ENCODE measurements at regions not wholly inside any gene's neighbourhood (a gene's known extent, or its start where the extent isn't known, plus 50 kb on each side); places are given as distances from the start of the nearest gene placed in this dataset.

DNA sequence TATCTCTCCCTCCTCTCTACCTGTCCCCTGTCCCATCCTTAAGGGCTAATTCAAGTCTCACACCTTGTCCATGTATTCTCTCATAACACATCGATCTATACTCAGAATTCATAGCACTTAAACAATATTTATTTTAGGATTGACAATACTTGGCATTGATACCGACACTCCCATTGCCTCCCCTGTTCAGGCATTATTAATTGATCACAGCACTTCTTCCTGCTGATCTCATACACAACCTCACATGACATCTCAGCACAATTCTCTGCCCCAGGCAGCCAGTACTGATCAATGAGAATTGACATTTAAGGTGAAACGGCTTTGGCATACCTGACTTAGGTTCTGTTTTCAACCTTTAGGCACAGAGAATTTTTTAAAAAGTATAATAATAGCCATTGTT is 582.4 kb upstream of the BRINP1 start:
- no peak overlapping the region for H4K91ac ChIP-seq (ENCODE audit: insufficient read length, low read depth, low read length)
- no CpG with 5 or more reads among the region's 3 CpGs for WGBS (ENCODE audit: extremely low coverage, insufficient read length, low lambda C conversion rate)
- no peak overlapping the region for H3K27ac ChIP-seq (ENCODE audit: insufficient read length, low read depth, low read length)
- H2BK120ac ChIP-seq (ENCODE audit: low read depth, low read length, poor library complexity, severe bottlenecking): no peak overlapping the region
- H2AFZ ChIP-seq (ENCODE audit: low read length): no peak overlapping the region
- no peak overlapping the region for H2BK12ac ChIP-seq (ENCODE audit: insufficient read length, low read depth, low read length)
- Mint-ChIP-seq H3K4me1 (peaks cover 3 to 10% of the 10 kb centered on the region in 2 experiments), H3K9me3 (no peaks in the 10 kb centered on the region), H3K27me3 (ENCODE audit: low read depth) (0 out of 2 replicates have a peak, but pooled peaks cover 1% of the 10 kb centered on the region), H3K4me3 (no peak overlapping the region), H3K36me3 (ENCODE audit: insufficient read depth in 1 of 3, low read depth in 3 of 3) (no peaks in the 10 kb centered on the region), H3K27ac (peak overlapping the region in 1 of 3 experiments; percentile 41; a peak in 2 of 7 replicates)
- no peak overlapping the region for H3K18ac ChIP-seq (ENCODE audit: insufficient read length, low read depth, low read length)
- no peak overlapping the region for H4K8ac ChIP-seq (replicated peaks; ENCODE audit: insufficient read length, low read depth, low read length)
- no peaks in the 10 kb centered on the region for H3K79me2 ChIP-seq (ENCODE audit: insufficient read depth, low read length)
- H3K79me1 ChIP-seq (ENCODE audit: insufficient read depth, low read depth, low read length, poor library complexity, severe bottlenecking): no peaks in the 10 kb centered on the region
- H2BK20ac ChIP-seq (ENCODE audit: low read depth, low read length, poor library complexity, severe bottlenecking): no peak overlapping the region
- H3K27me3 ChIP-seq (ENCODE audit: insufficient read depth, low read length): no peaks in the 10 kb centered on the region
- no peak overlapping the region for H3K4me2 ChIP-seq (ENCODE audit: insufficient read depth, insufficient read length, low read length)
- no peak overlapping the region for H2BK15ac ChIP-seq (ENCODE audit: low read depth, low read length)
- H3K9ac ChIP-seq (ENCODE audit: extremely low read depth, insufficient read length, low read length): no peak overlapping the region
- no peak overlapping the region for H3K56ac ChIP-seq (ENCODE audit: insufficient read length, low read depth, low read length)
- H3K9me3 ChIP-seq (ENCODE audit: control insufficient read depth, low read depth, low read length): no peaks in the 10 kb centered on the region
- no peak for DNase-seq
- no peak overlapping the region for H4K5ac ChIP-seq (ENCODE audit: insufficient read length, low read depth, low read length)
- H3T11ph ChIP-seq (ENCODE audit: low read length): no peak overlapping the region
- no peaks in the 10 kb centered on the region for H3K4me1 ChIP-seq (ENCODE audit: insufficient read depth, low read length)
- H3K23ac ChIP-seq (ENCODE audit: insufficient read length, low read depth, low read length): no peak overlapping the region
- H3K23me2 ChIP-seq (ENCODE audit: insufficient read length, low read depth, low read length, poor library complexity, severe bottlenecking): no peaks in the 10 kb centered on the region
- H4K20me1 ChIP-seq (ENCODE audit: control insufficient read depth, insufficient read depth, insufficient read length): no peaks in the 10 kb centered on the region
- no peak overlapping the region for H3K14ac ChIP-seq (ENCODE audit: insufficient read depth, low read length)
- H2AK5ac ChIP-seq (ENCODE audit: insufficient read length, low read length): no peak overlapping the region
- no peak overlapping the region for H2BK5ac ChIP-seq (ENCODE audit: insufficient read length, low read length)
- H3K4ac ChIP-seq (ENCODE audit: low read depth, low read length): no peak overlapping the region
- TF ChIP-seq, protein P1, sequence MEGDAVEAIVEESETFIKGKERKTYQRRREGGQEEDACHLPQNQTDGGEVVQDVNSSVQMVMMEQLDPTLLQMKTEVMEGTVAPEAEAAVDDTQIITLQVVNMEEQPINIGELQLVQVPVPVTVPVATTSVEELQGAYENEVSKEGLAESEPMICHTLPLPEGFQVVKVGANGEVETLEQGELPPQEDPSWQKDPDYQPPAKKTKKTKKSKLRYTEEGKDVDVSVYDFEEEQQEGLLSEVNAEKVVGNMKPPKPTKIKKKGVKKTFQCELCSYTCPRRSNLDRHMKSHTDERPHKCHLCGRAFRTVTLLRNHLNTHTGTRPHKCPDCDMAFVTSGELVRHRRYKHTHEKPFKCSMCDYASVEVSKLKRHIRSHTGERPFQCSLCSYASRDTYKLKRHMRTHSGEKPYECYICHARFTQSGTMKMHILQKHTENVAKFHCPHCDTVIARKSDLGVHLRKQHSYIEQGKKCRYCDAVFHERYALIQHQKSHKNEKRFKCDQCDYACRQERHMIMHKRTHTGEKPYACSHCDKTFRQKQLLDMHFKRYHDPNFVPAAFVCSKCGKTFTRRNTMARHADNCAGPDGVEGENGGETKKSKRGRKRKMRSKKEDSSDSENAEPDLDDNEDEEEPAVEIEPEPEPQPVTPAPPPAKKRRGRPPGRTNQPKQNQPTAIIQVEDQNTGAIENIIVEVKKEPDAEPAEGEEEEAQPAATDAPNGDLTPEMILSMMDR (conservative IDR thresholded peaks at IDR 0.05): no peak

Measured in H9 (cell line).